Choroid plexus epithelial cell (primary cell): ENCODE measurements at regions not wholly inside any gene's neighbourhood (a gene's known extent, or its start where the extent isn't known, plus 50 kb on each side); places are given as distances from the start of the nearest gene placed in this dataset.

Experiments
- DNase-seq: peaks from one replicate; pipeline ENCODE4 v3.0.0-alpha.2; 2010; ENCODE audit warnings: low read depth
- H3K4me3 ChIP-seq: 2 replicates; pipeline ENCODE4 v1.5.1; 2011; ENCODE audit warnings: low read depth, mild to moderate bottlenecking, control low read depth, low read length, moderate library complexity
- TF ChIP-seq, protein P1 (sequence below): conservative IDR thresholded peaks from 2 replicates; pipeline ENCODE4 v1.5.1; 2011; ENCODE audit warnings: low read depth, mild to moderate bottlenecking, control low read depth, inconsistent platforms, low read length, moderate library complexity

DNA sequence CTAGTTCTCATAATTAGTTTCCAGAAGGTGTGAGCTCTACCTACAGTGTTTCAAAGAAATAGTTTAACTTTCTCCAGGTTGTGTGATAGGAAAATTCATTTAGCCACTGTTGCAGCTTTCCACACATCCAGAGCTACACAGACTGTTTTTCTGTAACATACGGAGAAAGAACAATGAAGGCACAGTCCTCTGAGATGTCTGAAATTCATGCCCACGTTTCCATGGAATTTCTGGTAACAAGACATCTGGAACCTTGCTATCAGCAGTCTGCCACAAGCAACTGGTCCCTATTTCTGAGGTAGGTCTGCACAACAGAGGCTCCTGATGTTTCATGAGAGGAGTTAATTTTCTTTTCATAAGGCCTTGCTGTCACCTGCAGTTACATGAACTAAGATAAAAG is 273.3 kb upstream of the C11orf87 start:
- TF ChIP-seq, protein P1, sequence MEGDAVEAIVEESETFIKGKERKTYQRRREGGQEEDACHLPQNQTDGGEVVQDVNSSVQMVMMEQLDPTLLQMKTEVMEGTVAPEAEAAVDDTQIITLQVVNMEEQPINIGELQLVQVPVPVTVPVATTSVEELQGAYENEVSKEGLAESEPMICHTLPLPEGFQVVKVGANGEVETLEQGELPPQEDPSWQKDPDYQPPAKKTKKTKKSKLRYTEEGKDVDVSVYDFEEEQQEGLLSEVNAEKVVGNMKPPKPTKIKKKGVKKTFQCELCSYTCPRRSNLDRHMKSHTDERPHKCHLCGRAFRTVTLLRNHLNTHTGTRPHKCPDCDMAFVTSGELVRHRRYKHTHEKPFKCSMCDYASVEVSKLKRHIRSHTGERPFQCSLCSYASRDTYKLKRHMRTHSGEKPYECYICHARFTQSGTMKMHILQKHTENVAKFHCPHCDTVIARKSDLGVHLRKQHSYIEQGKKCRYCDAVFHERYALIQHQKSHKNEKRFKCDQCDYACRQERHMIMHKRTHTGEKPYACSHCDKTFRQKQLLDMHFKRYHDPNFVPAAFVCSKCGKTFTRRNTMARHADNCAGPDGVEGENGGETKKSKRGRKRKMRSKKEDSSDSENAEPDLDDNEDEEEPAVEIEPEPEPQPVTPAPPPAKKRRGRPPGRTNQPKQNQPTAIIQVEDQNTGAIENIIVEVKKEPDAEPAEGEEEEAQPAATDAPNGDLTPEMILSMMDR = no peak
- H3K4me3 ChIP-seq = no peak overlapping the region
- DNase-seq = no peak

DNA sequence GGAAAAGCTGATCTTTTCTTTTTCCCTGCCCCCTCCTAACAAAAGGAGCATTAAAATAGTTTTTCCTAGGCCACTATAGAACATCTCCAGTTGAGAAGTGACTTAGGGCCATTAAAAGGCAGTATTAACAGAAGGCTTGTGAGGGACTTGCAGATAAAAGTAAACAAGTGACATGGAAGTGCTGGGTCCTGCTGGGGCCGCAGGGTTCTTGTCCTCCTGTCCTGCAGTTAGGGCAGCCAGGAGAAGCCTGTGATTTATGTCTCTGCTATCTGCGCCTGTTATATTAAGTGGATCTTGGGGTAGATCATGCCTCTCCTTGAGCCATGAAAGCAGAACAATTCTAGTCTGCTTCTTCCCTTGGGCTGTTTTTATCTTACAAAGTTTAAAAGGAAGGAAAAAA is 271.4 kb upstream of the C11orf87 start:
- no peak for DNase-seq
- TF ChIP-seq, protein P1 = no peak
- H3K4me3 ChIP-seq = no peak overlapping the region

DNA sequence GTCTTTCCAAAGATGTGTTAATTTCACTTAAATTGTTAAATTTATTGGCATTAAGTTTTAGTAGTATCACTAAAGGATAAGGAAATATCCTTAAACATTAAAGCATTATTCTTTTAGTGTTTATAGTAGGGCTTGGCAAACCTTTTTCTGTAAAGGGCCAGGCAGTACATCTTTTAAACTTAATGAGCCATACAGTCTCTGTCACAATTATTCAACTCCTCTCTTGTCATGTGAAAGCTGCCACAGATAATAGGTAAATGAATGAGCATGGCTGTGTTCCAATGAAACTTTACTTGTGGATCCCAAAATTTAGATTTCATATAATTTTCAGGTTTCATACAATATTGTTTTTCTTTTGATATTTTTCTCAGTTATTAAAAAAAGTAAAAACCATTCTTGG is 268.2 kb upstream of the C11orf87 start:
- no peak for DNase-seq
- H3K4me3 ChIP-seq = no peak overlapping the region
- TF ChIP-seq, protein P1 = no peak

DNA sequence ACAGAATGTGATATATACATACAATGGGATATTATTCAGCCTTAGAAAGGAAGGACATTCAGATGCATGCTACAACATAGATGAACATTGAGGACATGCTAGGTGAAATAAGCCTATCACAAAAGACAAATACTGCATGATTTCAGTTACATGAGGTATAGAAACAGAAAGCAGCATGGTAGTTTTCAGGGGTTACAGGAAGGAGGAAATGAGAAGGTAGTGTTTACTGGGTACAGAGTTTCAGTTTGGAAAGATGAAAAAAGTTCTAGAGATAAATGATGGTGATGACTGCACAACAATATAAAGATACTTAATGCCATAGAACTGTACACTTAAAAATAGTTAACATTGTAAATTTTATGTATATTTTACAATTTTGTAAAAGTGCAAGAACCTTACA is 266.7 kb upstream of the C11orf87 start:
- no peak overlapping the region for H3K4me3 ChIP-seq
- TF ChIP-seq, protein P1 = no peak
- DNase-seq = no peak

DNA sequence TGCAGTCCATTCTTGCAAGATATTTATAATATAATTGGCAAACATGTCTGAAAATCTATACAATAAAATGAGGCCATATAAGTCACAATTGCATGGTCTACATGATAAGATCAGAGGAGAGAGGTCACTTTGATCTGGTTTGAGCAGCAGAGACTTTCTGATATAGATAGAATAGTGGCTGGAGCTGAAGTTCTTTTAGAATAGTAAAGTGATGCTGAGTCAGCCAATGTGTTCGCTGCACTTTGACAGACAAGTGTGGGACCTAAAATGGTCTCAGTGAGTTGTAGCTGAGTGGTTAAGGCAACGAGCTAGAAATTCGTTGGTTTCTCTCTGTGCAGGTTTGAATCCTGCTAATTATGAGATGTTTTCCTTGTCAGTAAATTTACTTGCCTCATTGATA is 257.0 kb upstream of the C11orf87 start:
- TF ChIP-seq, protein P1 = no peak
- no peak overlapping the region for H3K4me3 ChIP-seq
- no peak for DNase-seq

DNA sequence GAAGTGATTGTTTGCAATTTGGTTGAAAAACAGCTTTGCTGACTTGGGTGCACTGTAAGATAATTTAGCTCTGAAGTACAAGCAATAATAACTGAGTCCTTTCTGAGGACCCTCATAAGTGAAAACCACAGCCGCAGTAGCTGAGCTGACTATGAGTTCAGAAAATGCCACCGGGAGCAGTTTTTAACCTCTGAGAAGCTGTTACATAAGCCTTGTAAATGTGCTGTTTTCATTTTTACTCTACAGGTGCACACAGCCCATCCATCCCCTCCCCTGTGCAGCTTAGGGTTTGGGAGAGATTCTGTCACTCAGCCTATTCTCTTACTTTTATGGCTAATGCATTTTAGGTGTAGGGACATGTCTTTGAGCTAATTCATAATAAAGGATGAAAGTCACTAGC is 255.5 kb upstream of the C11orf87 start:
- DNase-seq = no peak

DNA sequence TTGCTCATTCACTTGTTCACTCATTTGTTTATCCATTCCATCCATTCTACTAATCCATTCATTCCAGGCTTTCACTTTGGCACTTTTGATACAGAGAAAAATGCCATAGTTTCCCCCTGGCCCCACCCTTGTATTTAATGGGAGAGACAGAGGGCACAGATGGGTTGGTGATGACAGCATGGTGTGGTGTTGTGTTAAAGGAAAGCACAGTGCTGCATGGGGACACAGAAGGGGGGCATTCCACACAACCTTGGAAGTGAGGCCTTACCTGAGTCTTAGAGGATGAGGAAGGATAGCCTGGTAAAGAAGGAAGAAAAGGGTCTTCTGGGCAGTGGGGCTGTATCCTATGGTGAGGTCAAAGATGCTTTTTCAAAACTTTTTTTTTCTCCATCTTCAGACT is 248.5 kb upstream of the C11orf87 start:
- no peak for DNase-seq
- no peak overlapping the region for H3K4me3 ChIP-seq
- TF ChIP-seq, protein P1 = no peak

More for the DNA sequence above, 255.5 kb upstream of the C11orf87 start:
- H3K4me3 ChIP-seq = no peak overlapping the region
- TF ChIP-seq, protein P1 = no peak
